GM12873 (cell line): ENCODE measurements at regions not wholly inside any gene's neighbourhood (a gene's known extent, or its start where the extent isn't known, plus 50 kb on each side); places are given as distances from the start of the nearest gene placed in this dataset.

ENCODE experiments used
- TF ChIP-seq, protein P1 (sequence below): IDR thresholded peaks from 2 replicates; pipeline ENCODE4 v1.5.1; 2012; ENCODE audit warnings: low read depth, mild to moderate bottlenecking, moderate library complexity, low read length, control low read depth; ENCODE audit not compliant: insufficient read depth; ENCODE audit errors: missing control alignments

- TF ChIP-seq, protein P1, sequence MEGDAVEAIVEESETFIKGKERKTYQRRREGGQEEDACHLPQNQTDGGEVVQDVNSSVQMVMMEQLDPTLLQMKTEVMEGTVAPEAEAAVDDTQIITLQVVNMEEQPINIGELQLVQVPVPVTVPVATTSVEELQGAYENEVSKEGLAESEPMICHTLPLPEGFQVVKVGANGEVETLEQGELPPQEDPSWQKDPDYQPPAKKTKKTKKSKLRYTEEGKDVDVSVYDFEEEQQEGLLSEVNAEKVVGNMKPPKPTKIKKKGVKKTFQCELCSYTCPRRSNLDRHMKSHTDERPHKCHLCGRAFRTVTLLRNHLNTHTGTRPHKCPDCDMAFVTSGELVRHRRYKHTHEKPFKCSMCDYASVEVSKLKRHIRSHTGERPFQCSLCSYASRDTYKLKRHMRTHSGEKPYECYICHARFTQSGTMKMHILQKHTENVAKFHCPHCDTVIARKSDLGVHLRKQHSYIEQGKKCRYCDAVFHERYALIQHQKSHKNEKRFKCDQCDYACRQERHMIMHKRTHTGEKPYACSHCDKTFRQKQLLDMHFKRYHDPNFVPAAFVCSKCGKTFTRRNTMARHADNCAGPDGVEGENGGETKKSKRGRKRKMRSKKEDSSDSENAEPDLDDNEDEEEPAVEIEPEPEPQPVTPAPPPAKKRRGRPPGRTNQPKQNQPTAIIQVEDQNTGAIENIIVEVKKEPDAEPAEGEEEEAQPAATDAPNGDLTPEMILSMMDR = no peak
Measured at GRCh38 chr11:37089439-37089838, 491.4 kb upstream of the RAG2 start.

DNA sequence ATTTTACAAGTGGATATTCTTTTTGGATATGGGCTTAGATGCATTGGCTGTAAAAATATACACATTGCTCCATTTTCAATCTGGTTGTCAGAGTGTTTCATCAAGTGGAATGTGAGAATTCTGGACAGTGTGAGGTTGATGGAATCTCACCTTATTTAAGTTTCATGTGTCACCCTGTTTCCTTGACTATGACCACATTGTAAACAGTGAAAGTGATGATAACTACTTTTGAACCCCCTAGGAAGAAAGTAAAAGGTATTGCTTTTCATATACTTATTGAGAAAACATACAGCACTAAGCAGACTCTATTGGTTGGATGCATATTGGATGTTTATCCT is 490.5 kb upstream of the RAG2 start:
- TF ChIP-seq, protein P1 = no peak

DNA sequence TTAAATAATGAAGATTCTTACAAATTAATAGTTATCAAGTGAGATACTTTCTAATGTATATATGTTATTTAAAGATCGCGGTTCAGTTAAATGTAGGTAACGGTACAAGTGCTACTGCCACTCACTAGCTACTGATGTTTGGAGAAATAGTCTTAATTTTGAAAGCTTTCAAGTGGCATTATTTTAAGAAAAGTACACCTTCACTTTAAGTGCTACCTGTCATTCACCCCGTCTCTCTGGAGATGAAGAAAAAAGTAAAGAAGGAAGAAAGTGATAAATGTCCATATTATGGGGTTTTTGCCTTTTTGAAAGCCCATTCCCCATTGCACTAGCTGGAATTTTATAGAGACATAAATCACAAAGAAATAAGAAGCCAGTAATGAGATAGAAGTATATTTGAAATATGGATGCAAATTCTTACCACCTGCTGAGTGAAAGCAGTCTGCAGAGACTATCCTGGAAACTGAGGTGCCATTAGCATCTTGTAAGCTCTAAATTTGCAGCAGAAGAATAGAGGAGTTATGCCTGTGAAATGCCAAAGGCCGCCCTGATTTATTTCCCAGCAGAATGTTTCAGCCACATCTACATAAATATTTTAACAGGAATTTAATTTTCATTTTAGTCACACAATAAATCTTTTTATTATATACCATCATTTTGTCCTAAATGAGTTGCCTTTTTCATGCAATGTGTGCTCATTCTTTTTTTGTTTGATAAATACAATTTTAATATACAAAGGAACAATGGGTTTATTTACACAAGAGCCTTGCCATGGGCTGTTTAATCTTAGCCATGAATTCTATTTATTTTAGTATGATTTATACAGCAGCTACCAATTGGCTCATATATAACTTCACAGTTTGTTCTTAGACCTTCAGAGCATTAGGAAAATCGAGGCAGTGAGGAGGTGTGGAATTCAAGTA is 489.9 kb upstream of the RAG2 start:
- TF ChIP-seq, protein P1 = no peak

DNA sequence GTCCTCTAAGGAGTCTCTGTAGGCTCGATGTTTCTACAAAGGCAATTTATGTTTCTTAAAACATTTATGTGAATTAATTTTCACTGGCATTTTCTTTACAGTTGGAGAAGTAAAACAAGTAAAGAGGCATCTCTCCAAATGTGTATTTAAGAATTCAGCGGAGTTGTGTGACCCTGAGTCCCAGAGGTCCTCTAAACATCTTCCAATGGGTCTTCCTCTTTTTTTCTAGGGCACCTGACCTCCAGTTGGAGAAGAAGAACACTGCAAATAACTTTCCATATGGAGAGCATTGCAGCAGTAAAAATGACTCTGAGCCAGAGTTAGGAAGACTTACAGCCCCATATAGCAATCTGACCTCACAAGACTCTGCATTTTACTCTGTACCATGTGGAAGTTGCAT is 480.5 kb upstream of the RAG2 start:
- TF ChIP-seq, protein P1 = no peak

DNA sequence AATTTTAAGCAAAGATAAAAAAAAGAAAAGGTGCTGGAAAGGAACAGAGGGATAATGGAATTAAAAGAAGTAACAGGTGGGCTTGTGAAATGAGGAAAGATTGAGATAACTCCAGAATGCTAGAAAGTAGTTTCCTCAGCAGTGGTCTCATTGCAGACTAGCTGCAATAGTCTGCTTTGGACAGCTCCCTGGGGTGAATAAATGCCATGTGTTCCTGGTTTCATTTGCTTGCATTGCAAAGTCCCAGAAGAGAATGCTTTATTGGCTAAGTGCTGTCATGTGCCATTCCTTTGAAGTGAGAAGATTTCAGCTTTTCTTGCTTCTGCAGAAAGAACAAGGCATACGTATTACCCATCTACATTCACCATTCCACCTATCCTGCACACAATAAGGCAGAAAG is 478.8 kb upstream of the RAG2 start:
- TF ChIP-seq, protein P1 = no peak

GRCh38 chr11:37072538-37073055 is 474.6 kb upstream of the RAG2 start:
- TF ChIP-seq, protein P1 = no peak

GRCh38 chr11:37050311-37050710 is 452.3 kb upstream of the RAG2 start:
- TF ChIP-seq, protein P1 = no peak
